AG09319 (cell line): ENCODE measurements at regions not wholly inside any gene's neighbourhood (a gene's known extent, or its start where the extent isn't known, plus 50 kb on each side); places are given as distances from the start of the nearest gene placed in this dataset.
A peak's percentile ranks its signal among the peaks of the same experiment; 100 is the strongest.

Source experiments
- DNase-seq: peaks from one replicate; pipeline ENCODE4 v3.0.0-alpha.2; 2010; ENCODE audit warnings: low read depth; ENCODE audit errors: extremely low read depth
- CTCF ChIP-seq: IDR thresholded peaks from 2 replicates; pipeline ENCODE4 v1.5.1; 2011; ENCODE audit warnings: low read depth, mild to moderate bottlenecking, inconsistent platforms, low read length, moderate library complexity

- TF ChIP-seq CTCF, result no peak
- no peak for DNase-seq
Measured at GRCh38 chr14:54172562-54172961, 215.9 kb upstream of the BMP4 start.

- TF ChIP-seq CTCF, result no peak
- no peak for DNase-seq
Measured at GRCh38 chr14:54173802-54174201, 217.2 kb upstream of the BMP4 start.

GRCh38 chr14:54174457-54174856 lies 217.8 kb upstream of the BMP4 start:
- DNase-seq, result no peak
- no peak for TF ChIP-seq CTCF

- peak; percentile 70 for TF ChIP-seq CTCF
- no peak for DNase-seq
Measured at GRCh38 chr14:54175298-54175942, 218.8 kb upstream of the BMP4 start.

- no peak for TF ChIP-seq CTCF
Measured at GRCh38 chr14:54177019-54177418, 219.8 kb upstream of the CDKN3 start.

GRCh38 chr14:54177641-54178621 lies 218.9 kb upstream of the CDKN3 start:
- TF ChIP-seq CTCF, result no peak
- DNase-seq, result no peak

More at GRCh38 chr14:54177019-54177418, 219.8 kb upstream of the CDKN3 start:
- no peak for DNase-seq

GRCh38 chr14:54182419-54183045 lies 214.3 kb upstream of the CDKN3 start:
- DNase-seq, result no peak
- TF ChIP-seq CTCF, result no peak
